HUES48 (cell line): ENCODE measurements at regions not wholly inside any gene's neighbourhood (a gene's known extent, or its start where the extent isn't known, plus 50 kb on each side); places are given as distances from the start of the nearest gene placed in this dataset.

Experiments
- H3K27ac ChIP-seq: one replicate; pipeline ENCODE4 v1.7.0; 2013; ENCODE audit warnings: low read depth, low read length, inconsistent platforms
- H3K27me3 ChIP-seq: 2 replicates; pipeline ENCODE4 v1.6.1; 2013; ENCODE audit warnings: mild to moderate bottlenecking, low read length; ENCODE audit not compliant: control insufficient read depth, insufficient read depth
- H3K36me3 ChIP-seq: 2 replicates; pipeline ENCODE4 v1.6.1; 2013; ENCODE audit warnings: low read length; ENCODE audit not compliant: control insufficient read depth, insufficient read depth
- H3K4me1 ChIP-seq: 2 replicates; pipeline ENCODE4 v1.6.1; 2013; ENCODE audit warnings: mild to moderate bottlenecking, low read length; ENCODE audit not compliant: control insufficient read depth, insufficient read depth
- H3K4me3 ChIP-seq: 2 replicates; pipeline ENCODE4 v1.5.1; 2013; ENCODE audit warnings: mild to moderate bottlenecking, low read depth, low read length
- H3K9ac ChIP-seq: 2 replicates; pipeline ENCODE4 v1.6.1; 2013; ENCODE audit warnings: mild to moderate bottlenecking, low read depth, low read length, moderate library complexity
- H3K9me3 ChIP-seq: 2 replicates; pipeline ENCODE4 v1.6.1; 2013; ENCODE audit warnings: low read length; ENCODE audit not compliant: control insufficient read depth, insufficient read depth

DNA sequence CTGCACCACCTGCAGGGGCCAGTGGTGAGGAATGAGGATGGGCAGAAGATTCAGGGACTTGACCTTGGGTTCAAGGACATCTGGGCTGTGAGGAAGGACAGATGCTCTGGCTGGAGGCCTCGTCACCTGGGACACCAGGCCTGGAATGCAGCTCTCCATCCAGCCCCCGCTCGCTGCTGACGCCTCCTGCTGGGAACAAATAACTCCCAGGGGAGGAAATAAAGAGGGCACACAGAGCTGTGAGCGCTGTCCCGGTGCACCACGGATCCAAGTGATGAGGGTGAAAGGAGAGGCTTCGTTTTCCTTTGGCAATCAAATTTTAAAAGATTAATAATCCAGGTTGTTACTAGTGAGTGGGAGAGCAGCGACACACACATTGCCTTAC lies 368.0 kb upstream of the MYT1L start:
- H3K27ac ChIP-seq: no peak overlapping the region
- no peaks in the 10 kb centered on the region for H3K36me3 ChIP-seq
- H3K27me3 ChIP-seq: no peaks in the 10 kb centered on the region
- H3K4me3 ChIP-seq: no peak overlapping the region
- peaks cover 15% of the 10 kb centered on the region for H3K4me1 ChIP-seq
- no peaks in the 10 kb centered on the region for H3K9me3 ChIP-seq
- H3K9ac ChIP-seq: no peak overlapping the region

GRCh38 chr2:2698182-2699120 lies 367.4 kb upstream of the MYT1L start:
- Histone ChIP-seq H3K27ac (no peak overlapping the region), H3K27me3 (no peaks in the 10 kb centered on the region), H3K4me3 (no peak overlapping the region), H3K4me1 (peaks cover 15% of the 10 kb centered on the region), H3K36me3 (no peaks in the 10 kb centered on the region), H3K9me3 (no peaks in the 10 kb centered on the region), H3K9ac (no peak overlapping the region)

- Histone ChIP-seq H3K27ac (no peak overlapping the region), H3K9me3 (no peaks in the 10 kb centered on the region), H3K27me3 (no peaks in the 10 kb centered on the region), H3K4me1 (peaks cover 11% of the 10 kb centered on the region), H3K36me3 (no peaks in the 10 kb centered on the region), H3K9ac (no peak overlapping the region), H3K4me3 (no peak overlapping the region)
These were observed 365.8 kb upstream of the MYT1L start for GRCh38 chr2:2696733-2697455.

DNA sequence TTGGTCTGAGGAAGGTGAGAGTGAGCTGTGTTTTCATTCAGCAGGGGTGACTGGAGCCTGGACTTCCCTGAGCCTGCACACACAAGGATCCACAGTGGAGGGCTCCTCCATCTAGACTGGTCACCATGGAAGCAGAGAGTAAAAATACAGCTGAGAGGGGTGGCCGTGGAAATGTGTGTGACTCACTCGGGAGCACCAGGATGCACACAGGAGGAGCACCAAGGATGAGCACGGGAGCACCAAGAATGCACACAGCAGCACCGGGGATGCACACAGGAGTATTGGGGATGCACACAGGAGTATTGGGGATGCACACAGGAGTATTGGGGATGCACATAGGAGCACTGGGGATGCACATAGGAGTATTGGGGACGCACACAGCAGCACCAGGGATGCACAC lies 365.2 kb upstream of the MYT1L start:
- no peaks in the 10 kb centered on the region for H3K27me3 ChIP-seq
- H3K4me3 ChIP-seq: no peak overlapping the region
- no peak overlapping the region for H3K27ac ChIP-seq
- H3K4me1 ChIP-seq: peaks cover 11% of the 10 kb centered on the region
- no peaks in the 10 kb centered on the region for H3K36me3 ChIP-seq
- no peaks in the 10 kb centered on the region for H3K9me3 ChIP-seq
- H3K9ac ChIP-seq: no peak overlapping the region

- peaks cover 11% of the 10 kb centered on the region for H3K4me1 ChIP-seq
- no peak overlapping the region for H3K9ac ChIP-seq
- H3K27me3 ChIP-seq: no peaks in the 10 kb centered on the region
- H3K36me3 ChIP-seq: no peaks in the 10 kb centered on the region
- no peak overlapping the region for H3K27ac ChIP-seq
- H3K4me3 ChIP-seq: no peak overlapping the region
- H3K9me3 ChIP-seq: no peaks in the 10 kb centered on the region
These were observed 363.7 kb upstream of the MYT1L start for GRCh38 chr2:2694746-2695145.

- Histone ChIP-seq H3K9ac (no peak overlapping the region), H3K4me3 (no peak overlapping the region), H3K27ac (no peak overlapping the region), H3K36me3 (no peaks in the 10 kb centered on the region), H3K9me3 (no peaks in the 10 kb centered on the region), H3K27me3 (no peaks in the 10 kb centered on the region), H3K4me1 (no peaks in the 10 kb centered on the region)
These were observed 361.7 kb upstream of the MYT1L start for GRCh38 chr2:2692599-2693389.

- H3K9ac ChIP-seq: no peak overlapping the region
- no peak overlapping the region for H3K4me3 ChIP-seq
- no peaks in the 10 kb centered on the region for H3K36me3 ChIP-seq
- H3K27ac ChIP-seq: no peak overlapping the region
- no peaks in the 10 kb centered on the region for H3K9me3 ChIP-seq
- H3K27me3 ChIP-seq: no peaks in the 10 kb centered on the region
- no peaks in the 10 kb centered on the region for H3K4me1 ChIP-seq
These were observed 360.3 kb upstream of the MYT1L start for GRCh38 chr2:2691419-2691818.

- H3K27me3 ChIP-seq: no peaks in the 10 kb centered on the region
- no peak overlapping the region for H3K4me3 ChIP-seq
- H3K27ac ChIP-seq: no peak overlapping the region
- no peaks in the 10 kb centered on the region for H3K4me1 ChIP-seq
- no peak overlapping the region for H3K9ac ChIP-seq
- H3K9me3 ChIP-seq: no peaks in the 10 kb centered on the region
- H3K36me3 ChIP-seq: no peaks in the 10 kb centered on the region
These were observed 359.9 kb upstream of the MYT1L start for GRCh38 chr2:2690985-2691384.

DNA sequence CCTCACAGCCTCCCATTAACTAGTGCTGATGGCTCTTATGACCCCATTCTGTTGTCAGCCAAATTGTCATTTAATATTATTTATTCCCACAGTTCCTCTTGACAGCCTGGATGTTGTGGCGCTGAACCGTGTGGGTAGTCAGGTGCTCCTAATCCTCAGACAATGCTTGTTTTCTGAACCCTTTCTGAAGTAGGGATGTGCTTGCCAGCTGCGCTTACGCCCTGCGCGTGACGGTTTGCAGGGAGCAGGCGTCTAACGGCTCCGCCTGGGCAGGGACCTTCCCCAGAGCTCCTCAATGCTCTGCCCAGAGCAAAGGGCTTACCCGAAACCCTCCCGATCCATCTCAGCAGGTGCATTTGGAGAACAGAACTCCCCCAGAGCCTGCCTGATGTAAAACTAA lies 358.2 kb upstream of the MYT1L start:
- Histone ChIP-seq H3K9ac (no peak overlapping the region), H3K4me1 (no peaks in the 10 kb centered on the region), H3K36me3 (no peaks in the 10 kb centered on the region), H3K27ac (no peak overlapping the region), H3K4me3 (no peak overlapping the region), H3K27me3 (no peaks in the 10 kb centered on the region), H3K9me3 (no peaks in the 10 kb centered on the region)

DNA sequence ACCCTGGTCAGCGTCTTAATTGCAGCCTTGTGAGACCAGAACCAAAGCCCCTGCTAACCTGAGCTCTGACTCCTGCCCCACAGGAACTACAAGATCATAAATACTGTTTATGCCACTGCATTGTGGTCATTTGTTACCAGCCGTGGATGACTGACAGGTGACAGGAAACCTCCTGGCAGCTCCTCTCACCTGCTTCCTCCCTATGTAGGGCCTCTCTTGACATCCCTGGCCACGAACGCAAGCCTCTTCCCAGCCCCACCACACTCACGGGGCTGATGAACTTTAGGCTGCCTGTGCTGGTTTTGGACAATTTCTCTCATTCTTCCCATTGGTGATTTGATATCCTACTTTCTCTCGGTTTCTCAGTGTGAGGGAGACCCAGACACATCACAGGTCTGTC lies 357.2 kb upstream of the MYT1L start:
- Histone ChIP-seq H3K36me3 (no peaks in the 10 kb centered on the region), H3K9ac (no peak overlapping the region), H3K4me1 (no peaks in the 10 kb centered on the region), H3K27ac (no peak overlapping the region), H3K4me3 (no peak overlapping the region), H3K9me3 (no peaks in the 10 kb centered on the region), H3K27me3 (no peaks in the 10 kb centered on the region)
